A673 (cell line): ENCODE measurements at regions not wholly inside any gene's neighbourhood (a gene's known extent, or its start where the extent isn't known, plus 50 kb on each side); places are given as distances from the start of the nearest gene placed in this dataset.

Experiments
- EZH2 ChIP-seq: fragments of 200-600 bp; sonication (generic); IDR thresholded peaks from 2 replicates; pipeline ENCODE4 v1.6.1; 2017; ENCODE audit warnings: borderline replicate concordance, low read depth, mild to moderate bottlenecking, mixed read lengths, antibody characterized with exemption, low read length; ENCODE audit not compliant: poor library complexity, severe bottlenecking
- TF ChIP-seq, protein P1 (sequence below): fragments of 300-800, 200-600 bp; sonication (generic); conservative IDR thresholded peaks from 2 replicates; pipeline ENCODE4 v1.5.1; 2017; ENCODE audit warnings: low read depth, mild to moderate bottlenecking, antibody characterized with exemption, low read length, moderate library complexity, mixed read lengths

DNA sequence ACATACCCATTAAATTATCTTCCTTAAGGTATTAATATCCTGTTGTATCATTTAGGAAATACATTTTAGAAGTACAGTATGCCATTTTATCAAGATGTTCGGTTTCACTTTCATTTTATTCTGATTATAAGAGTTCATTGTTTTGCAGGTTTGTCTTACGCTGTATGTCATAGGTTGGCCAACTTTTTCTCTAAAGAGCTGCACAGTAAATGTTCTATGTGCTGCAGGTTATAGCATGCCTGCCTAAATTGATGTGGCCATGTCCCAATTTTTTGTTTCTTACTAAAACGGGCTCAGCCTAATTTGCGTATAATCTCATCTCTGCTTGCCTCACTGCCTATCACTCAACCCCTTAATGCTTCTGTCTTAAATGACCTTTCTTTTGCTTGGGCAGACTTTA, 126.4 kb downstream of the USP22 start:
- TF ChIP-seq, protein P1, sequence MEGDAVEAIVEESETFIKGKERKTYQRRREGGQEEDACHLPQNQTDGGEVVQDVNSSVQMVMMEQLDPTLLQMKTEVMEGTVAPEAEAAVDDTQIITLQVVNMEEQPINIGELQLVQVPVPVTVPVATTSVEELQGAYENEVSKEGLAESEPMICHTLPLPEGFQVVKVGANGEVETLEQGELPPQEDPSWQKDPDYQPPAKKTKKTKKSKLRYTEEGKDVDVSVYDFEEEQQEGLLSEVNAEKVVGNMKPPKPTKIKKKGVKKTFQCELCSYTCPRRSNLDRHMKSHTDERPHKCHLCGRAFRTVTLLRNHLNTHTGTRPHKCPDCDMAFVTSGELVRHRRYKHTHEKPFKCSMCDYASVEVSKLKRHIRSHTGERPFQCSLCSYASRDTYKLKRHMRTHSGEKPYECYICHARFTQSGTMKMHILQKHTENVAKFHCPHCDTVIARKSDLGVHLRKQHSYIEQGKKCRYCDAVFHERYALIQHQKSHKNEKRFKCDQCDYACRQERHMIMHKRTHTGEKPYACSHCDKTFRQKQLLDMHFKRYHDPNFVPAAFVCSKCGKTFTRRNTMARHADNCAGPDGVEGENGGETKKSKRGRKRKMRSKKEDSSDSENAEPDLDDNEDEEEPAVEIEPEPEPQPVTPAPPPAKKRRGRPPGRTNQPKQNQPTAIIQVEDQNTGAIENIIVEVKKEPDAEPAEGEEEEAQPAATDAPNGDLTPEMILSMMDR, result no peak
- TF ChIP-seq EZH2, result no peak
